ENCODE measurements at regions not wholly inside any gene's neighbourhood (a gene's known extent, or its start where the extent isn't known, plus 50 kb on each side); places are given as distances from the start of the nearest gene placed in this dataset.

- Mint-ChIP-seq H3K9me3 (peaks cover 3% of the 10 kb centered on the region), H3K36me3 (no peaks in the 10 kb centered on the region), H3K27ac (no peak overlapping the region), H3K27me3 (ENCODE audit: insufficient read depth, low read depth) (no peaks in the 10 kb centered on the region), H3K4me3 (no peak overlapping the region), H3K4me1 (peaks cover 13% of the 10 kb centered on the region)
- Histone ChIP-seq H3K4me2 (no peak overlapping the region), H4K20me1 (ENCODE audit: low read depth) (no peaks in the 10 kb centered on the region), H3F3A (ENCODE audit: low read depth) (peaks cover 12% of the 10 kb centered on the region), H3K9ac (no peak overlapping the region), H3K9me3 (ENCODE audit: low read depth) (no peaks in the 10 kb centered on the region), H3K27ac (no peak overlapping the region), H3K36me3 (no peaks in the 10 kb centered on the region), H3K4me1 (peaks cover 18% of the 10 kb centered on the region), H3K79me2 (ENCODE audit: low read depth) (no peaks in the 10 kb centered on the region), H3K4me3 (no peak overlapping the region), H2AFZ (replicated peaks) (no peak overlapping the region), H3K27me3 (no peaks in the 10 kb centered on the region)
- no peak for DNase-seq (ENCODE audit: low spot score)
- TF ChIP-seq CTCF (IDR thresholded peaks at IDR 0.05) (no peak), EZH2 (IDR thresholded peaks at IDR 0.05) (no peak), EZH2phosphoT487 (IDR thresholded peaks at IDR 0.05) (no peak)
Measured at GRCh38 chr5:67808340-67808739, 407.2 kb upstream of the PIK3R1 start.

GRCh38 chr5:67807439-67807888 lies 408.1 kb upstream of the PIK3R1 start:
- H3K27ac ChIP-seq: no peak overlapping the region
- no peak for DNase-seq (ENCODE audit: low spot score)
- no peak overlapping the region for H3K27ac Mint-ChIP-seq
- H3K4me2 ChIP-seq: no peak overlapping the region
- no peak for TF ChIP-seq EZH2phosphoT487 (IDR thresholded peaks at IDR 0.05)
- TF ChIP-seq CTCF (IDR thresholded peaks at IDR 0.05): no peak
- TF ChIP-seq EZH2 (IDR thresholded peaks at IDR 0.05): no peak
- H3F3A ChIP-seq (ENCODE audit: low read depth): peaks cover 12% of the 10 kb centered on the region
- no peaks in the 10 kb centered on the region for H4K20me1 ChIP-seq (ENCODE audit: low read depth)
- H3K9ac ChIP-seq: no peak overlapping the region
- H3K9me3 Mint-ChIP-seq: peaks cover 6% of the 10 kb centered on the region
- peaks cover 18% of the 10 kb centered on the region for H3K4me1 ChIP-seq
- no peak overlapping the region for H2AFZ ChIP-seq (replicated peaks)
- H3K79me2 ChIP-seq (ENCODE audit: low read depth): no peaks in the 10 kb centered on the region
- H3K27me3 Mint-ChIP-seq (ENCODE audit: insufficient read depth, low read depth): no peaks in the 10 kb centered on the region
- no peaks in the 10 kb centered on the region for H3K27me3 ChIP-seq
- no peaks in the 10 kb centered on the region for H3K9me3 ChIP-seq (ENCODE audit: low read depth)
- peaks cover 13% of the 10 kb centered on the region for H3K4me1 Mint-ChIP-seq
- H3K36me3 Mint-ChIP-seq: no peaks in the 10 kb centered on the region
- no peak overlapping the region for H3K4me3 ChIP-seq
- H3K36me3 ChIP-seq: no peaks in the 10 kb centered on the region
- H3K4me3 Mint-ChIP-seq: no peak overlapping the region

- no peaks in the 10 kb centered on the region for H3K27me3 Mint-ChIP-seq (ENCODE audit: insufficient read depth, low read depth)
- H3K9me3 Mint-ChIP-seq: peaks cover 7% of the 10 kb centered on the region
- H3K4me3 Mint-ChIP-seq: no peak overlapping the region
- no peak overlapping the region for H3K27ac ChIP-seq
- peak overlapping the region; percentile 48 for H3K4me2 ChIP-seq
- H2AFZ ChIP-seq (replicated peaks): no peak overlapping the region
- no peak overlapping the region for H3K9ac ChIP-seq
- peaks cover 18% of the 10 kb centered on the region for H3K4me1 ChIP-seq
- H3K79me2 ChIP-seq (ENCODE audit: low read depth): no peaks in the 10 kb centered on the region
- H3K27me3 ChIP-seq: no peaks in the 10 kb centered on the region
- no peak overlapping the region for H3K27ac Mint-ChIP-seq
- no peaks in the 10 kb centered on the region for H3K9me3 ChIP-seq (ENCODE audit: low read depth)
- DNase-seq (ENCODE audit: low spot score): no peak
- no peaks in the 10 kb centered on the region for H3K36me3 Mint-ChIP-seq
- H3K4me1 Mint-ChIP-seq: peaks cover 13% of the 10 kb centered on the region
- no peaks in the 10 kb centered on the region for H4K20me1 ChIP-seq (ENCODE audit: low read depth)
- H3K36me3 ChIP-seq: no peaks in the 10 kb centered on the region
- TF ChIP-seq EZH2phosphoT487 (IDR thresholded peaks at IDR 0.05) (no peak), EZH2 (IDR thresholded peaks at IDR 0.05) (no peak), CTCF (IDR thresholded peaks at IDR 0.05) (no peak)
- no peak overlapping the region for H3K4me3 ChIP-seq
- peaks cover 12% of the 10 kb centered on the region for H3F3A ChIP-seq (ENCODE audit: low read depth)
Measured at GRCh38 chr5:67806654-67807438, 408.7 kb upstream of the PIK3R1 start.

All from neural progenitor cell (in vitro differentiated cells).